GM18507 (cell line): ENCODE measurements at regions not wholly inside any gene's neighbourhood (a gene's known extent, or its start where the extent isn't known, plus 50 kb on each side); places are given as distances from the start of the nearest gene placed in this dataset.
"Not testable (repeated sequence)": the region's sequence is repeated elsewhere in the genome, so short reads cannot be mapped to it uniquely, and the experiment has no call there.

Experiments
- DNase-seq: peaks from one replicate; pipeline ENCODE4 v3.0.0; 2011; ENCODE audit warnings: low read depth; ENCODE audit not compliant: insufficient read length; ENCODE audit errors: extremely low spot score
- FAIRE-seq: peaks from 2 replicates; lab custom pipeline; 2011; peaks lifted over from hg19 to GRCh38; lab: Jason Lieb, UNC

- not testable (repeated sequence) for FAIRE-seq, DNase-seq
These were observed 185.9 kb upstream of the ZNF644 start for GRCh38 chr1:91207691-91208090.

GRCh38 chr1:91204150-91204549 is 182.3 kb upstream of the ZNF644 start:
- FAIRE-seq = not testable (repeated sequence)

GRCh38 chr1:91201694-91202093 is 179.9 kb upstream of the ZNF644 start:
- DNase-seq = no peak
- no peak for FAIRE-seq

More at GRCh38 chr1:91204150-91204549, 182.3 kb upstream of the ZNF644 start:
- DNase-seq = not testable (repeated sequence)

- DNase-seq = no peak
- no peak for FAIRE-seq
These were observed 179.3 kb upstream of the ZNF644 start for GRCh38 chr1:91201176-91201575.

- DNase-seq = no peak
- no peak for FAIRE-seq
These were observed 178.8 kb upstream of the ZNF644 start for GRCh38 chr1:91200675-91201074.

GRCh38 chr1:91199988-91200387 is 178.2 kb upstream of the ZNF644 start:
- no peak for DNase-seq
- no peak for FAIRE-seq

- DNase-seq (no peak), FAIRE-seq (no peak)
These were observed 169.2 kb upstream of the ZNF644 start for GRCh38 chr1:91190996-91191395.

GRCh38 chr1:91189096-91189495 is 167.3 kb upstream of the ZNF644 start:
- FAIRE-seq (no peak), DNase-seq (no peak)

GRCh38 chr1:91182807-91183206 is 161.0 kb upstream of the ZNF644 start:
- DNase-seq, FAIRE-seq: not testable (repeated sequence)

GRCh38 chr1:91176250-91176649 is 154.4 kb upstream of the ZNF644 start:
- no peak for DNase-seq
- no peak for FAIRE-seq

GRCh38 chr1:91174734-91175133 is 152.9 kb upstream of the ZNF644 start:
- FAIRE-seq = no peak
- DNase-seq = no peak

- DNase-seq (no peak), FAIRE-seq (no peak)
These were observed 151.6 kb upstream of the ZNF644 start for GRCh38 chr1:91173346-91173890.

GRCh38 chr1:91172541-91172940 is 150.7 kb upstream of the ZNF644 start:
- FAIRE-seq = no peak
- DNase-seq = no peak

GRCh38 chr1:91171898-91172297 is 150.1 kb upstream of the ZNF644 start:
- FAIRE-seq (no peak), DNase-seq (no peak)

- DNase-seq = no peak
- no peak for FAIRE-seq
These were observed 148.7 kb upstream of the ZNF644 start for GRCh38 chr1:91170571-91170970.

GRCh38 chr1:91166106-91166712 is 144.4 kb upstream of the ZNF644 start:
- no peak for DNase-seq
- FAIRE-seq = peak; percentile 84

GRCh38 chr1:91165033-91165654 is 143.3 kb upstream of the ZNF644 start:
- peak; percentile 84 for FAIRE-seq
- peak; percentile 44 for DNase-seq

- no peak for DNase-seq
- FAIRE-seq = no peak
These were observed 140.8 kb upstream of the ZNF644 start for GRCh38 chr1:91162613-91163012.

GRCh38 chr1:91161749-91162148 is 139.9 kb upstream of the ZNF644 start:
- FAIRE-seq (no peak), DNase-seq (no peak)

- FAIRE-seq (no peak), DNase-seq (no peak)
These were observed 139.3 kb upstream of the ZNF644 start for GRCh38 chr1:91161166-91161565.
